Transverse colon (tissue), 4 donors: ENCODE measurements at regions not wholly inside any gene's neighbourhood (a gene's known extent, or its start where the extent isn't known, plus 50 kb on each side); places are given as distances from the start of the nearest gene placed in this dataset.

ENCODE experiments used
- DNase-seq: peaks from one replicate; pipeline ENCODE4 v3.0.0-alpha.2; 2019
- H3K27ac ChIP-seq, 4 donors: fragments of 200-600 bp; sonication (generic); 2 replicates each; pipeline ENCODE4 v1.5.1; 2016 to 2018; ENCODE audit warnings: inconsistent platforms in 4 of 4
- H3K27me3 ChIP-seq: fragments of 200-600 bp; sonication (generic); 2 replicates; pipeline ENCODE4 v1.5.1; 2017; ENCODE audit warnings: inconsistent platforms
- H3K36me3 ChIP-seq, 4 donors: fragments of 200-600 bp; sonication (generic); 2 replicates each; pipeline ENCODE4 v1.5.1; 2017 to 2019; ENCODE audit warnings: inconsistent platforms in 4 of 4
- H3K4me1 ChIP-seq, 4 donors: fragments of 200-600 bp; sonication (generic); 2 replicates each; pipeline ENCODE4 v1.5.1; 2017 to 2020; ENCODE audit warnings: inconsistent platforms in 4 of 4
- H3K4me3 ChIP-seq, 4 donors: fragments of 200-600 bp; sonication (generic); 1 replicate in 1 of 4; 2 replicates in 3 of 4; pipeline versions ENCODE4 v1.5.1 to v1.6.1; 2017 to 2019; ENCODE audit warnings: inconsistent platforms in 4 of 4
- H3K9me3 ChIP-seq, 2 donors: fragments of 200-600 bp; sonication (generic); 2 replicates each; pipeline ENCODE4 v1.5.1; 2017 to 2019; ENCODE audit warnings: inconsistent platforms in 2 of 2
- CTCF ChIP-seq, 5 experiments: fragments of 200-600 bp in 3 of 5; fragments of 450-650 bp in 2 of 5; sonication (generic) in 3 of 5; IDR thresholded peaks; 1 replicate in 2 of 5; 2 replicates in 3 of 5; pipeline ENCODE4 v1.5.1; 2016 to 2017; ENCODE audit warnings: antibody characterized with exemption in 5 of 5, inconsistent platforms in 3 of 5, mild to moderate bottlenecking in 2 of 5, moderate library complexity in 1 of 5
- EP300 ChIP-seq: sonication (generic); formaldehyde crosslinking; IDR thresholded peaks from one replicate; pipeline ENCODE4 v1.6.1; 2017; ENCODE audit warnings: antibody characterized with exemption, low read depth
- POLR2A ChIP-seq: fragments of 450-650 bp; IDR thresholded peaks from one replicate; pipeline ENCODE4 v1.6.1; 2016; ENCODE audit warnings: antibody characterized with exemption, mild to moderate bottlenecking, moderate library complexity
- POLR2AphosphoS5 ChIP-seq, 3 donors: sonication (generic); formaldehyde crosslinking; IDR thresholded peaks; one replicate each; pipeline ENCODE4 v1.6.1; 2016; ENCODE audit warnings: antibody characterized with exemption in 3 of 3
- WGBS, 2 donors: methylation state at CpG; one replicate each; pipeline ENCODE4 v1.1.5; 2018; ENCODE audit warnings: low coverage in 1 of 2; 5-methylcytosine and 5-hydroxymethylcytosine counted together
- in situ Hi-C, 4 donors: fragments of 200-750 bp; cut with MboI; loops; one replicate each; pipeline versions ENCODE4 v1.15.0 to v1.15.1; 2017; ENCODE audit warnings: low sequenced_read_pairs in 3 of 4, low pct_ligation_motif_present in 1 of 4, low pct_unique_long_range_greater_than_20kb in 1 of 4
- intact Hi-C: fragments of 100-400 bp; cut with DNase I; formaldehyde crosslinking; loops from one replicate; pipeline ENCODE4 v1.15.1; 2023; ENCODE audit warnings: low total_unique reads

DNA sequence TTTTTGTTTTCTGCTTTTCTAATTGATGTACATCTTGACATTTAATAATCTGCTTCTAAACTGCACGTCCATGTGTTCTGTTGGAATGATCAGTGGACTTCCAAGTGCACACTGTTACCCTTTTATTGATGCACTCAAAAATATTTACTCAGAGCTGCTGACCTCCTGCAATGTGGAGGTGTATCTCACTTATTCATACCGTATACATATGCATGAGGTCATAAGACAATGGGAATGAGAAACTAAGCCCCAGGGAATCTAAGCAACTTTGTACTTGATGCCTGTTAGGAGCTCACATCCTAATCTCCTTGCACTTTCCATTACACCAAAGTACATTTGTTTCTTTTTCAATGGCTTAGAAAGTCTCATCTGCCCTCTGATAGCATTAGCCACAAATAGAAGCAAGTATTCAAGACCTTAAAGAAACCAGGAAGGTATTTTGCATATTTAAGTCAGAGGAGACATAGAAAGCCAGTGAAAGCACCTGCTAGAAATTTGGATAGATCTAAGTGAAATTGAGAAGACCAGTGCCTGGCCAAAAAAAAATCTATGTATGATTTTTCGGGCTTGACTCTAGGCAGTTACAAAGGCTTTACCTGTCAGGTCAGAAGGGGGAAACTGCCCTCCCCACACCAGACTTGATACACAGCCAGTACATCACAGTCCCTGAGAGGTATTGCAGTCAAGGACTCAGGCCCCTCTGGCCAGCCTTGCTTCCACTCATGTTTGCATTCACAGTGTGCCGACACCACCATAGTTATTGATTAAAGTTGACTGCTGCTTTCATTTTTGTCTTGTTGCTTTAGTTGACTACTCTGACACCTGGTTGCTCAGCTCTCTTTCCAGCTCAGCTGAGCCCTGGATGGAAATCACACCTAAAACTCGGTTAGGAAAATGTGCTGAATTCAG lies 391.7 kb upstream of the CYRIA start:
- Histone ChIP-seq H3K9me3 (no peaks in the 10 kb centered on the region), H3K27ac (no peak overlapping the region), H3K27me3 (no peaks in the 10 kb centered on the region), H3K4me3 (no peak overlapping the region), H3K4me1 (no peaks in the 10 kb centered on the region), H3K36me3 (no peaks in the 10 kb centered on the region)
- intact Hi-C loops (no loop called here), in situ Hi-C loops (no loop called here)
- TF ChIP-seq CTCF (IDR thresholded peaks at IDR 0.05), result no peak
- no peak for TF ChIP-seq POLR2AphosphoS5 (IDR thresholded peaks at IDR 0.05)
- TF ChIP-seq POLR2A, result no peak
- no peak for TF ChIP-seq EP300
- WGBS, 2 donors, result 49 to 60% methylated on average over 3 to 5 of the region's 5 CpGs
- DNase-seq, result no peak

- H3K27ac ChIP-seq, result no peak overlapping the region
- no peaks in the 10 kb centered on the region for H3K36me3 ChIP-seq
- TF ChIP-seq POLR2A, result no peak
- TF ChIP-seq POLR2AphosphoS5 (IDR thresholded peaks at IDR 0.05), result no peak
- TF ChIP-seq CTCF (IDR thresholded peaks at IDR 0.05), result no peak
- TF ChIP-seq EP300, result no peak
- WGBS, 2 donors, result 33 to 71% methylated on average over 4 of the region's 4 CpGs
- no peak overlapping the region for H3K4me3 ChIP-seq
- no peaks in the 10 kb centered on the region for H3K4me1 ChIP-seq
- intact Hi-C loops, result no loop called here
- in situ Hi-C loops, result no loop called here
- DNase-seq, result no peak
- H3K27me3 ChIP-seq, result no peaks in the 10 kb centered on the region
- H3K9me3 ChIP-seq, result no peaks in the 10 kb centered on the region
Observed at GRCh38 chr2:17056236-17056635, 390.6 kb upstream of the CYRIA start.

GRCh38 chr2:17052001-17052400 lies 386.4 kb upstream of the CYRIA start:
- no peak for DNase-seq
- Histone ChIP-seq H3K27ac (no peak overlapping the region), H3K36me3 (no peaks in the 10 kb centered on the region), H3K4me1 (no peaks in the 10 kb centered on the region), H3K27me3 (no peaks in the 10 kb centered on the region), H3K4me3 (no peak overlapping the region), H3K9me3 (no peaks in the 10 kb centered on the region)
- intact Hi-C loops, result no loop called here
- TF ChIP-seq POLR2A (no peak), EP300 (no peak), POLR2AphosphoS5 (IDR thresholded peaks at IDR 0.05) (no peak), CTCF (IDR thresholded peaks at IDR 0.05) (no peak)
- in situ Hi-C loops, result no loop called here
- 96 to 97% methylated on average over 5 of the region's 5 CpGs for WGBS, 2 donors

- Histone ChIP-seq H3K27ac (no peak overlapping the region), H3K27me3 (no peaks in the 10 kb centered on the region), H3K4me3 (no peak overlapping the region), H3K9me3 (no peaks in the 10 kb centered on the region), H3K4me1 (no peaks in the 10 kb centered on the region), H3K36me3 (no peaks in the 10 kb centered on the region)
- no peak for TF ChIP-seq POLR2AphosphoS5 (IDR thresholded peaks at IDR 0.05)
- TF ChIP-seq POLR2A, result no peak
- no peak for TF ChIP-seq EP300
- TF ChIP-seq CTCF (IDR thresholded peaks at IDR 0.05), result no peak
- intact Hi-C loops, result no loop called here
- in situ Hi-C loops, result no loop called here
- no peak for DNase-seq
Observed at GRCh38 chr2:17051538-17051937, 385.9 kb upstream of the CYRIA start.
